ENCODE measurements at regions not wholly inside any gene's neighbourhood (a gene's known extent, or its start where the extent isn't known, plus 50 kb on each side); places are given as distances from the start of the nearest gene placed in this dataset.

DNA sequence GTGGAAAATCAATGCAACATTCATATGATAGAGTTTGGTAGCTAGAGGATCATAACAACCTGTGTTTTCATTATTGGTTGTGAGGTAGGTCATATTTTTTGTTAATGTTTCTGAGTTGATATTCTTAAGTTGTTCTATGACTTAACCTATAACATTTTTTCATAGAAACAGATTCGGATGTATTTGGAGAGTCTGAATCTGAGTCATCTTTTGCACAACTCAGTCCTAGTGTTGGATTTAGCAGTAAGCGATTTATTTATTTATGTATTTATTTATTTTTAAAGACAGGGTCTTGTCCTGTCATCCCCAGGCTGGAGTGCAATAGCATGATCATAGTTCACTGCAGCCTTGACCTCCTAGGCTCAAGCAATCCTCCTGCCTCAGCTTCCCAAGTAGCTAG lies 292.8 kb upstream of the ZNF717 start:
- H3K4me1 ChIP-seq (ENCODE audit: control insufficient read depth in 2 of 2, insufficient read depth in 1 of 2, low read depth in 1 of 2, low read length in 2 of 2) = no peaks in the 10 kb centered on the region
- no CpG with 5 or more reads among the region's 2 CpGs for WGBS, 2 donors (ENCODE audit: extremely low coverage in 2 of 2, insufficient read length in 2 of 2, insufficient replicate concordance in 1 of 2)
- no peak overlapping the region for H3K9ac ChIP-seq (ENCODE audit: low read depth, low read length, poor library complexity)
- no peak overlapping the region for H3K27ac ChIP-seq (replicated peaks; ENCODE audit: low read length)
- H2BK12ac ChIP-seq (ENCODE audit: low read length) = no peak overlapping the region
- H3K14ac ChIP-seq (ENCODE audit: low read length) = no peak overlapping the region
- no peaks in the 10 kb centered on the region for H3K36me3 ChIP-seq (replicated peaks in 1 of 2; ENCODE audit: control insufficient read depth in 2 of 2, insufficient read depth in 2 of 2, low read length in 2 of 2)
- no peaks in the 10 kb centered on the region for H3K9me3 ChIP-seq (replicated peaks in 1 of 2; ENCODE audit: control insufficient read depth in 2 of 2, insufficient read depth in 1 of 2, low read depth in 1 of 2, low read length in 2 of 2)
- no peak for DNase-seq (ENCODE audit: low spot score)
- no peaks in the 10 kb centered on the region for H3K27me3 ChIP-seq (ENCODE audit: control insufficient read depth in 3 of 3, insufficient read depth in 3 of 3, low read depth in 1 of 3, low read length in 3 of 3)
- H3K4me2 ChIP-seq (ENCODE audit: insufficient read depth, low read length, poor library complexity, severe bottlenecking) = no peak overlapping the region
- H3K23ac ChIP-seq (ENCODE audit: low read depth, low read length, poor library complexity) = no peak overlapping the region
- H3K18ac ChIP-seq (ENCODE audit: low read length) = no peak overlapping the region
- H2BK5ac ChIP-seq (ENCODE audit: low read length) = no peak overlapping the region
- H4K91ac ChIP-seq (ENCODE audit: low read depth, low read length, poor library complexity) = no peak overlapping the region
- no peak overlapping the region for H3K4me3 ChIP-seq (ENCODE audit: low read length in 2 of 2)
- no peak overlapping the region for H2AFZ ChIP-seq (ENCODE audit: low read length)
- H3K79me1 ChIP-seq (ENCODE audit: low read depth, low read length) = no peaks in the 10 kb centered on the region
- H3K4ac ChIP-seq (ENCODE audit: low read length) = no peak overlapping the region
- H2BK120ac ChIP-seq (ENCODE audit: low read depth, low read length) = no peak overlapping the region
- no peak overlapping the region for H2BK15ac ChIP-seq (ENCODE audit: low read length)
- no peak overlapping the region for H2AK5ac ChIP-seq (ENCODE audit: low read depth, low read length)
- H4K8ac ChIP-seq (ENCODE audit: low read depth, low read length) = no peak overlapping the region

DNA sequence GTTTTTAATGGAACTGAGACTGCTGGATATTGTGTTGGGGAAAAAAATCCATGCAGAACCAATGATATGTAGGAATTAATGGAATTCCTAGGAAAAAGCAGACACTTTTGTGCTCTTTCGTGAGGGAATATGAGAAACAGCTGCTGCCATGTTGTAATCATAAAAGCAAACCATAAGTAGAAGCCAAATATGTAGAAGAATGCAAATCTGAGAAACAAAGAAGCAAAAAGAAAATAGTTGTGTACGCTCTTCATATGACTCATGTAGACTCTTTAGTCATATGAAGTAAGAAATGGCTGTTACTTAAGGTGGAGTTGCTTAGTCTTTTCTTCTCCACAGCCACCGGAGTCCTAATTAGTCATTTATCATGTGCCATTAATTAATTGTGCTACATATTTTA lies 298.6 kb upstream of the ZNF717 start:
- Histone ChIP-seq H2AK5ac (ENCODE audit: low read depth, low read length) (no peak overlapping the region), H4K91ac (ENCODE audit: low read depth, low read length, poor library complexity) (no peak overlapping the region), H3K27me3 (ENCODE audit: control insufficient read depth in 3 of 3, insufficient read depth in 3 of 3, low read depth in 1 of 3, low read length in 3 of 3) (no peaks in the 10 kb centered on the region), H3K14ac (ENCODE audit: low read length) (no peak overlapping the region), H2BK12ac (ENCODE audit: low read length) (no peak overlapping the region), H2BK15ac (ENCODE audit: low read length) (no peak overlapping the region), H3K79me1 (ENCODE audit: low read depth, low read length) (no peaks in the 10 kb centered on the region), H3K23ac (ENCODE audit: low read depth, low read length, poor library complexity) (no peak overlapping the region), H3K9ac (ENCODE audit: low read depth, low read length, poor library complexity) (no peak overlapping the region), H4K8ac (ENCODE audit: low read depth, low read length) (no peak overlapping the region), H3K18ac (ENCODE audit: low read length) (no peak overlapping the region), H3K9me3 (replicated peaks in 1 of 2; ENCODE audit: control insufficient read depth in 2 of 2, insufficient read depth in 1 of 2, low read depth in 1 of 2, low read length in 2 of 2) (no peaks in the 10 kb centered on the region), H3K4me3 (ENCODE audit: low read length in 2 of 2) (no peak overlapping the region), H3K4me2 (ENCODE audit: insufficient read depth, low read length, poor library complexity, severe bottlenecking) (no peak overlapping the region), H3K4ac (ENCODE audit: low read length) (no peak overlapping the region), H3K4me1 (ENCODE audit: control insufficient read depth in 2 of 2, insufficient read depth in 1 of 2, low read depth in 1 of 2, low read length in 2 of 2) (no peaks in the 10 kb centered on the region), H3K36me3 (replicated peaks in 1 of 2; ENCODE audit: control insufficient read depth in 2 of 2, insufficient read depth in 2 of 2, low read length in 2 of 2) (no peaks in the 10 kb centered on the region), H3K27ac (replicated peaks; ENCODE audit: low read length) (no peak overlapping the region), H2BK5ac (ENCODE audit: low read length) (no peak overlapping the region), H2AFZ (ENCODE audit: low read length) (no peak overlapping the region), H2BK120ac (ENCODE audit: low read depth, low read length) (no peak overlapping the region)
- DNase-seq (ENCODE audit: low spot score) = no peak
- WGBS, 2 donors (ENCODE audit: extremely low coverage in 2 of 2, insufficient read length in 2 of 2, insufficient replicate concordance in 1 of 2) = no CpG with 5 or more reads among the region's 3 CpGs

DNA sequence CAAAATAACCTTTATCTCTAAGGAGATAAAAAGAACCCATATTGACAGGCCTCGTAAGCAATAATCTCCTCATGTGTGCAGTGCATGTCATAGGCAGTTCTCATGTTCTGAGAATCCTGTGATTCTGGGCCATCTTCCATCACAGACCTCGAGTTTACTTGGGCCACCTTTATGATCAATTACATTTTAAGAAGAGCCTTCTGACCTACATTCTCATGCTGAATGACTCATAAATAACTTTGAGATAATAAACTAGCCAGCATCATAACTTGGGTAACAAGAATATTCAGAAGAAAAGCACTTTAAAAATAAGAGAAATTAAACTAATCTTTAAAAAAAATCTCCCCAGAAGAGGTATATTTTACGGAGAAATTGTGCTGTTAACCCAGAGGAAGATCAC lies 310.7 kb upstream of the ZNF717 start:
- Histone ChIP-seq H3K18ac (ENCODE audit: low read length) (no peak overlapping the region), H3K4me1 (ENCODE audit: control insufficient read depth in 2 of 2, insufficient read depth in 1 of 2, low read depth in 1 of 2, low read length in 2 of 2) (no peaks in the 10 kb centered on the region), H3K79me1 (ENCODE audit: low read depth, low read length) (no peaks in the 10 kb centered on the region), H2AK5ac (ENCODE audit: low read depth, low read length) (no peak overlapping the region), H2BK120ac (ENCODE audit: low read depth, low read length) (no peak overlapping the region), H2BK12ac (ENCODE audit: low read length) (no peak overlapping the region), H3K14ac (ENCODE audit: low read length) (no peak overlapping the region), H2BK5ac (ENCODE audit: low read length) (no peak overlapping the region), H3K27ac (replicated peaks; ENCODE audit: low read length) (no peak overlapping the region), H2BK15ac (ENCODE audit: low read length) (no peak overlapping the region), H3K9ac (ENCODE audit: low read depth, low read length, poor library complexity) (no peak overlapping the region), H3K27me3 (ENCODE audit: control insufficient read depth in 3 of 3, insufficient read depth in 3 of 3, low read depth in 1 of 3, low read length in 3 of 3) (no peaks in the 10 kb centered on the region), H4K8ac (ENCODE audit: low read depth, low read length) (no peak overlapping the region), H2AFZ (ENCODE audit: low read length) (no peak overlapping the region), H3K4ac (ENCODE audit: low read length) (no peak overlapping the region), H3K9me3 (replicated peaks in 1 of 2; ENCODE audit: control insufficient read depth in 2 of 2, insufficient read depth in 1 of 2, low read depth in 1 of 2, low read length in 2 of 2) (no peaks in the 10 kb centered on the region), H3K36me3 (replicated peaks in 1 of 2; ENCODE audit: control insufficient read depth in 2 of 2, insufficient read depth in 2 of 2, low read length in 2 of 2) (no peaks in the 10 kb centered on the region), H3K23ac (ENCODE audit: low read depth, low read length, poor library complexity) (no peak overlapping the region), H4K91ac (ENCODE audit: low read depth, low read length, poor library complexity) (no peak overlapping the region), H3K4me3 (ENCODE audit: low read length in 2 of 2) (no peak overlapping the region), H3K4me2 (ENCODE audit: insufficient read depth, low read length, poor library complexity, severe bottlenecking) (no peak overlapping the region)
- DNase-seq (ENCODE audit: low spot score) = no peak
- WGBS, 2 donors (ENCODE audit: extremely low coverage in 2 of 2, insufficient read length in 2 of 2, insufficient replicate concordance in 1 of 2) = no CpG with 5 or more reads among the region's 3 CpGs

DNA sequence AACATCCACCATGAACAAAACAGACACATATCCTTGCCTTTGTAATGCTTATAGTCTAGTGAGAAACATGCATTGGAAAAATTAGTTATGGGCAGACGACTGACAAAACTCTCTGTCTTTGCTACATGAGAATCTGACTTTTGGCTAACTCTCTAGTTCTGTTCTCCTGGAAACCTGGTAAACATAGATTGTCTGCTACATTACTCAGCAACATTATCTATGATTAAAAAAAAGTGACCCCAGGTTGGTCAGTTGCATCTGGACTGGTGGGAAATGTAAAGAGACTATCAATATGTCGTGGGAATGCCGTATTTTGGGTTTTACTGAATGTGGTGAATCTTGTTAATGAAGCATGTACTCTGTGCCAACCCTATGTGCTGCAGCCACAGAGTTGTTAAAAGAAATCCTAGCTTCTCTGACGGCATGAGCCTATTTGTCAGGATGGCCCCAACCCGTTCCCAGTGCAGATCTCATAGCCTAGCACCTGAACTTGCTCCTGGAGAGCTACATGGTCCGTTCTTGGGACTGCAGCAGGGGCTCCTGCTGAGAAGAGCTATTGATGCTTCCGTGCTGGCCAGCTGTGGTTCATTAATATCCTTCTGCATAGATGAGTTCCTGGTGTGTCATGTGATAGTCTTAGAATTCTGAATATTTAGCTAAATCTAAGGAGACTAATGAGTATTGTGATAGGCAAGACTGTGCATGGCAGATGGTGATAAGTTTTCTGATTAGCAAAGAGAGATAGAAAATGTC lies 311.7 kb upstream of the ZNF717 start:
- no peaks in the 10 kb centered on the region for H3K79me1 ChIP-seq (ENCODE audit: low read depth, low read length)
- no peak overlapping the region for H3K4me2 ChIP-seq (ENCODE audit: insufficient read depth, low read length, poor library complexity, severe bottlenecking)
- H3K4me3 ChIP-seq (ENCODE audit: low read length in 2 of 2) = no peak overlapping the region
- H2BK15ac ChIP-seq (ENCODE audit: low read length) = no peak overlapping the region
- no peak overlapping the region for H3K14ac ChIP-seq (ENCODE audit: low read length)
- no peak overlapping the region for H3K27ac ChIP-seq (replicated peaks; ENCODE audit: low read length)
- no peak overlapping the region for H2BK120ac ChIP-seq (ENCODE audit: low read depth, low read length)
- no peak overlapping the region for H4K8ac ChIP-seq (ENCODE audit: low read depth, low read length)
- no peak overlapping the region for H2BK5ac ChIP-seq (ENCODE audit: low read length)
- H3K9me3 ChIP-seq (replicated peaks in 1 of 2; ENCODE audit: control insufficient read depth in 2 of 2, insufficient read depth in 1 of 2, low read depth in 1 of 2, low read length in 2 of 2) = no peaks in the 10 kb centered on the region
- H4K91ac ChIP-seq (ENCODE audit: low read depth, low read length, poor library complexity) = no peak overlapping the region
- no peak overlapping the region for H2AK5ac ChIP-seq (ENCODE audit: low read depth, low read length)
- no peaks in the 10 kb centered on the region for H3K36me3 ChIP-seq (replicated peaks in 1 of 2; ENCODE audit: control insufficient read depth in 2 of 2, insufficient read depth in 2 of 2, low read length in 2 of 2)
- no peaks in the 10 kb centered on the region for H3K4me1 ChIP-seq (ENCODE audit: control insufficient read depth in 2 of 2, insufficient read depth in 1 of 2, low read depth in 1 of 2, low read length in 2 of 2)
- H3K23ac ChIP-seq (ENCODE audit: low read depth, low read length, poor library complexity) = no peak overlapping the region
- no peak overlapping the region for H3K9ac ChIP-seq (ENCODE audit: low read depth, low read length, poor library complexity)
- H2BK12ac ChIP-seq (ENCODE audit: low read length) = no peak overlapping the region
- DNase-seq (ENCODE audit: low spot score) = no peak
- no peak overlapping the region for H3K18ac ChIP-seq (ENCODE audit: low read length)
- WGBS, 2 donors (ENCODE audit: extremely low coverage in 2 of 2, insufficient read length in 2 of 2, insufficient replicate concordance in 1 of 2) = no CpG with 5 or more reads among the region's 7 CpGs
- H2AFZ ChIP-seq (ENCODE audit: low read length) = no peak overlapping the region
- H3K4ac ChIP-seq (ENCODE audit: low read length) = no peak overlapping the region
- H3K27me3 ChIP-seq (ENCODE audit: control insufficient read depth in 3 of 3, insufficient read depth in 3 of 3, low read depth in 1 of 3, low read length in 3 of 3) = no peaks in the 10 kb centered on the region

Data from neuronal stem cell (in vitro differentiated cells).